ENCODE measurements at regions not wholly inside any gene's neighbourhood (a gene's known extent, or its start where the extent isn't known, plus 50 kb on each side); places are given as distances from the start of the nearest gene placed in this dataset.
"Not testable (repeated sequence)": the region's sequence is repeated elsewhere in the genome, so short reads cannot be mapped to it uniquely, and the experiment has no call there.

DNA sequence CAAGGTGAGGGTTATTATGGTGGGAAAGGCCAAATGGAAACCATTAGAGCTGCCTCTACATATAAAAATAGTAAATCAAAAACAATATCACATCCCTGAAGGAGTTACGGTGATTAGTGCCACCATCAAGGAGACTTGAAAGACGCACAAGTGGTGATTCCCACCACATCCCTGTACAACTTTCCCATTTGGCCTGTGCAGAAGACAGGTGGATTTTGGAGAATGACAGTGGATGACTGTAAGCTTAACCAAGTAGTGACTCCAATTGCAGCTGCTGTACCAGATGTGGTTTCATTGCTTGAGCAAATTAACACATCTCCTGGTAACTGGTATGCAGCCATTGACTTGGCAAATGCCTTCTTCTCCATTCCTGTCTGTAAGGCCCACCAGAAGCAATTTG lies 54.0 kb upstream of the CCDC80 start:
- TF ChIP-seq CTCF (IDR thresholded peaks at IDR 0.05; ENCODE audit: insufficient read depth, low read length, poor library complexity, severe bottlenecking); EZH2phosphoT487 (conservative IDR thresholded peaks at IDR 0.05; ENCODE audit: low read length): not testable (repeated sequence)

Data from SU-DHL-6 (cell line).